H1 (cell line): ENCODE measurements at regions not wholly inside any gene's neighbourhood (a gene's known extent, or its start where the extent isn't known, plus 50 kb on each side); places are given as distances from the start of the nearest gene placed in this dataset.

Experiments
- BACH1 ChIP-seq: IDR thresholded peaks from 2 replicates; pipeline ENCODE4 v1.6.1; 2012; ENCODE audit warnings: low read length, improper control_type of control experiment
- EZH2 ChIP-seq: fragments of 200-600 bp; sonication (generic); IDR thresholded peaks from 2 replicates; pipeline ENCODE4 v1.7.1; 2012; ENCODE audit warnings: low read depth, mild to moderate bottlenecking, moderate library complexity, low read length, inconsistent platforms; ENCODE audit not compliant: severe bottlenecking
- NANOG ChIP-seq: IDR thresholded peaks from 2 replicates; pipeline ENCODE4 v1.6.1; 2011; ENCODE audit warnings: low read length, low read depth, mild to moderate bottlenecking, inconsistent platforms; ENCODE audit not compliant: insufficient read depth, poor library complexity, severe bottlenecking
- NRF1 ChIP-seq: IDR thresholded peaks from 2 replicates; pipeline ENCODE4 v1.6.1; 2011; ENCODE audit warnings: mild to moderate bottlenecking, low read depth, low read length, improper control_type of control experiment
- POLR2A ChIP-seq, 2 experiments: IDR thresholded peaks; 1 replicate in 1 of 2; 2 replicates in 1 of 2; pipeline ENCODE4 v1.6.1; 2011; ENCODE audit warnings: low read depth in 2 of 2, low read length in 2 of 2, mild to moderate bottlenecking in 2 of 2; ENCODE audit errors: control extremely low read depth in 1 of 2
- SIN3A ChIP-seq, 2 experiments: IDR thresholded peaks in 1 of 2; conservative IDR thresholded peaks in 1 of 2; 2 replicates each; pipeline ENCODE4 v1.6.1; 2011 to 2012; ENCODE audit warnings: low read length in 2 of 2, improper control_type of control experiment in 1 of 2, low read depth in 1 of 2, mild to moderate bottlenecking in 1 of 2
- TF ChIP-seq, protein P1 (sequence below), 3 experiments: IDR thresholded peaks; 1 replicate in 2 of 3; 2 replicates in 1 of 3; pipeline versions ENCODE4 v1.5.1 to v1.6.1; 2011; ENCODE audit warnings: low read length in 3 of 3, mild to moderate bottlenecking in 3 of 3, inconsistent platforms in 2 of 3, low read depth in 1 of 3, moderate library complexity in 1 of 3; ENCODE audit not compliant: insufficient read depth in 1 of 3; ENCODE audit errors: control extremely low read depth in 1 of 3
- TF ChIP-seq, protein P2 (sequence below): fragments of 300-600 bp; sonication (generic); IDR thresholded peaks from 2 replicates; pipeline ENCODE4 v1.7.1; 2012; ENCODE audit warnings: low read length, moderate library complexity, mild to moderate bottlenecking, inconsistent platforms; ENCODE audit not compliant: insufficient replicate concordance

DNA sequence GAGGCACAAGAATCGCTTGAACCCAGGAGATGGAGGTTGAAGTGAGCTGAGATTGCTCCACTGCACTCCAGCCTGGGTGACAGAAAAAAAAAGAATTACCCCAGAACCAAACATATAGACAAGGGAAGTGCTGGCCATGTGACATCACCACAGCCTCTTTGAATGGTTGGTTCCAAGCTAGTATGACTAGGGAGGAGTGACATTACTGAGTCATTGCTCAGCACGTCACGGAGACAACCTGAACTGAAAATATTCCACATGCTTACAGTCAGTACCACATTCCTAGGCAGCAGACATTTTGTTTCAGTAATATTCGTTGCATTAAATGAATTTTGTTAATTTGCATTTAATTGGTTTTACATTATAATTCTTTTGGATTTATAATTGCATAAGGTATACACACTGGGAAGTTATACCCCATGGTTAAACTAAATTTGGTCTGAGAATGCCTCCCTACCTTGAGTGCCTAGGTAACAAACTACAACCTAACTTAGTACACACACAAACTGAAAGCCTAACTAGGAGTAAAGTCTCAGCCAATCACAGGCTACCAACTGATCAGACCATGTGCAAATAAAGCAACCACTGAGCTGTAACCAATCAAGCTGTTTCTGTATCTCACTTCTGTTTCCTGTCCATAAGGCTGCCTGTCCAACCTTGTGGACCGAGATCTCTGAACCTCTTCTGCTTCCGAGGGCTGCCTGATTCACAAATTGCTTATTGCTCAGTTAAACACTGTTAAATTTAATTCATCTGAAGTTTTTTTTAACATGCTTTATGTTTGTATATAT is 164.4 kb downstream of the CAND1 start:
- TF ChIP-seq, protein P1, sequence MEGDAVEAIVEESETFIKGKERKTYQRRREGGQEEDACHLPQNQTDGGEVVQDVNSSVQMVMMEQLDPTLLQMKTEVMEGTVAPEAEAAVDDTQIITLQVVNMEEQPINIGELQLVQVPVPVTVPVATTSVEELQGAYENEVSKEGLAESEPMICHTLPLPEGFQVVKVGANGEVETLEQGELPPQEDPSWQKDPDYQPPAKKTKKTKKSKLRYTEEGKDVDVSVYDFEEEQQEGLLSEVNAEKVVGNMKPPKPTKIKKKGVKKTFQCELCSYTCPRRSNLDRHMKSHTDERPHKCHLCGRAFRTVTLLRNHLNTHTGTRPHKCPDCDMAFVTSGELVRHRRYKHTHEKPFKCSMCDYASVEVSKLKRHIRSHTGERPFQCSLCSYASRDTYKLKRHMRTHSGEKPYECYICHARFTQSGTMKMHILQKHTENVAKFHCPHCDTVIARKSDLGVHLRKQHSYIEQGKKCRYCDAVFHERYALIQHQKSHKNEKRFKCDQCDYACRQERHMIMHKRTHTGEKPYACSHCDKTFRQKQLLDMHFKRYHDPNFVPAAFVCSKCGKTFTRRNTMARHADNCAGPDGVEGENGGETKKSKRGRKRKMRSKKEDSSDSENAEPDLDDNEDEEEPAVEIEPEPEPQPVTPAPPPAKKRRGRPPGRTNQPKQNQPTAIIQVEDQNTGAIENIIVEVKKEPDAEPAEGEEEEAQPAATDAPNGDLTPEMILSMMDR (IDR thresholded peaks at IDR 0.05; ENCODE audit: control extremely low read depth in 1 of 3, insufficient read depth in 1 of 3, low read depth in 1 of 3, low read length in 3 of 3) = no peak
- TF ChIP-seq POLR2A (IDR thresholded peaks at IDR 0.05; ENCODE audit: control extremely low read depth in 1 of 2, low read depth in 2 of 2, low read length in 2 of 2) = no peak
- TF ChIP-seq NRF1 = no peak
- TF ChIP-seq EZH2 = no peak
- no peak for TF ChIP-seq NANOG
- TF ChIP-seq, protein P2, sequence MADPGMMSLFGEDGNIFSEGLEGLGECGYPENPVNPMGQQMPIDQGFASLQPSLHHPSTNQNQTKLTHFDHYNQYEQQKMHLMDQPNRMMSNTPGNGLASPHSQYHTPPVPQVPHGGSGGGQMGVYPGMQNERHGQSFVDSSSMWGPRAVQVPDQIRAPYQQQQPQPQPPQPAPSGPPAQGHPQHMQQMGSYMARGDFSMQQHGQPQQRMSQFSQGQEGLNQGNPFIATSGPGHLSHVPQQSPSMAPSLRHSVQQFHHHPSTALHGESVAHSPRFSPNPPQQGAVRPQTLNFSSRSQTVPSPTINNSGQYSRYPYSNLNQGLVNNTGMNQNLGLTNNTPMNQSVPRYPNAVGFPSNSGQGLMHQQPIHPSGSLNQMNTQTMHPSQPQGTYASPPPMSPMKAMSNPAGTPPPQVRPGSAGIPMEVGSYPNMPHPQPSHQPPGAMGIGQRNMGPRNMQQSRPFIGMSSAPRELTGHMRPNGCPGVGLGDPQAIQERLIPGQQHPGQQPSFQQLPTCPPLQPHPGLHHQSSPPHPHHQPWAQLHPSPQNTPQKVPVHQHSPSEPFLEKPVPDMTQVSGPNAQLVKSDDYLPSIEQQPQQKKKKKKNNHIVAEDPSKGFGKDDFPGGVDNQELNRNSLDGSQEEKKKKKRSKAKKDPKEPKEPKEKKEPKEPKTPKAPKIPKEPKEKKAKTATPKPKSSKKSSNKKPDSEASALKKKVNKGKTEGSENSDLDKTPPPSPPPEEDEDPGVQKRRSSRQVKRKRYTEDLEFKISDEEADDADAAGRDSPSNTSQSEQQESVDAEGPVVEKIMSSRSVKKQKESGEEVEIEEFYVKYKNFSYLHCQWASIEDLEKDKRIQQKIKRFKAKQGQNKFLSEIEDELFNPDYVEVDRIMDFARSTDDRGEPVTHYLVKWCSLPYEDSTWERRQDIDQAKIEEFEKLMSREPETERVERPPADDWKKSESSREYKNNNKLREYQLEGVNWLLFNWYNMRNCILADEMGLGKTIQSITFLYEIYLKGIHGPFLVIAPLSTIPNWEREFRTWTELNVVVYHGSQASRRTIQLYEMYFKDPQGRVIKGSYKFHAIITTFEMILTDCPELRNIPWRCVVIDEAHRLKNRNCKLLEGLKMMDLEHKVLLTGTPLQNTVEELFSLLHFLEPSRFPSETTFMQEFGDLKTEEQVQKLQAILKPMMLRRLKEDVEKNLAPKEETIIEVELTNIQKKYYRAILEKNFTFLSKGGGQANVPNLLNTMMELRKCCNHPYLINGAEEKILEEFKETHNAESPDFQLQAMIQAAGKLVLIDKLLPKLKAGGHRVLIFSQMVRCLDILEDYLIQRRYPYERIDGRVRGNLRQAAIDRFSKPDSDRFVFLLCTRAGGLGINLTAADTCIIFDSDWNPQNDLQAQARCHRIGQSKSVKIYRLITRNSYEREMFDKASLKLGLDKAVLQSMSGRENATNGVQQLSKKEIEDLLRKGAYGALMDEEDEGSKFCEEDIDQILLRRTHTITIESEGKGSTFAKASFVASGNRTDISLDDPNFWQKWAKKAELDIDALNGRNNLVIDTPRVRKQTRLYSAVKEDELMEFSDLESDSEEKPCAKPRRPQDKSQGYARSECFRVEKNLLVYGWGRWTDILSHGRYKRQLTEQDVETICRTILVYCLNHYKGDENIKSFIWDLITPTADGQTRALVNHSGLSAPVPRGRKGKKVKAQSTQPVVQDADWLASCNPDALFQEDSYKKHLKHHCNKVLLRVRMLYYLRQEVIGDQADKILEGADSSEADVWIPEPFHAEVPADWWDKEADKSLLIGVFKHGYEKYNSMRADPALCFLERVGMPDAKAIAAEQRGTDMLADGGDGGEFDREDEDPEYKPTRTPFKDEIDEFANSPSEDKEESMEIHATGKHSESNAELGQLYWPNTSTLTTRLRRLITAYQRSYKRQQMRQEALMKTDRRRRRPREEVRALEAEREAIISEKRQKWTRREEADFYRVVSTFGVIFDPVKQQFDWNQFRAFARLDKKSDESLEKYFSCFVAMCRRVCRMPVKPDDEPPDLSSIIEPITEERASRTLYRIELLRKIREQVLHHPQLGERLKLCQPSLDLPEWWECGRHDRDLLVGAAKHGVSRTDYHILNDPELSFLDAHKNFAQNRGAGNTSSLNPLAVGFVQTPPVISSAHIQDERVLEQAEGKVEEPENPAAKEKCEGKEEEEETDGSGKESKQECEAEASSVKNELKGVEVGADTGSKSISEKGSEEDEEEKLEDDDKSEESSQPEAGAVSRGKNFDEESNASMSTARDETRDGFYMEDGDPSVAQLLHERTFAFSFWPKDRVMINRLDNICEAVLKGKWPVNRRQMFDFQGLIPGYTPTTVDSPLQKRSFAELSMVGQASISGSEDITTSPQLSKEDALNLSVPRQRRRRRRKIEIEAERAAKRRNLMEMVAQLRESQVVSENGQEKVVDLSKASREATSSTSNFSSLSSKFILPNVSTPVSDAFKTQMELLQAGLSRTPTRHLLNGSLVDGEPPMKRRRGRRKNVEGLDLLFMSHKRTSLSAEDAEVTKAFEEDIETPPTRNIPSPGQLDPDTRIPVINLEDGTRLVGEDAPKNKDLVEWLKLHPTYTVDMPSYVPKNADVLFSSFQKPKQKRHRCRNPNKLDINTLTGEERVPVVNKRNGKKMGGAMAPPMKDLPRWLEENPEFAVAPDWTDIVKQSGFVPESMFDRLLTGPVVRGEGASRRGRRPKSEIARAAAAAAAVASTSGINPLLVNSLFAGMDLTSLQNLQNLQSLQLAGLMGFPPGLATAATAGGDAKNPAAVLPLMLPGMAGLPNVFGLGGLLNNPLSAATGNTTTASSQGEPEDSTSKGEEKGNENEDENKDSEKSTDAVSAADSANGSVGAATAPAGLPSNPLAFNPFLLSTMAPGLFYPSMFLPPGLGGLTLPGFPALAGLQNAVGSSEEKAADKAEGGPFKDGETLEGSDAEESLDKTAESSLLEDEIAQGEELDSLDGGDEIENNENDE = no peak
- TF ChIP-seq SIN3A (conservative IDR thresholded peaks at IDR 0.05 in 1 of 2, IDR thresholded peaks at IDR 0.05 in 1 of 2; ENCODE audit: low read depth in 1 of 2, low read length in 2 of 2) = no peak
- TF ChIP-seq BACH1 = no peak
